IMR-90 (cell line): ENCODE measurements at regions not wholly inside any gene's neighbourhood (a gene's known extent, or its start where the extent isn't known, plus 50 kb on each side); places are given as distances from the start of the nearest gene placed in this dataset.

Experiments used
- ATAC-seq: fragments of 200-7000 bp; cut with Tn5 transposase; 2 replicates; pipeline ENCODE4 v1.9.1; 2020; ENCODE audit warnings: low read depth, mild to moderate bottlenecking, moderate library complexity
- BruUV-seq: library from RNA; stranded (reverse); fragments of 400-500 nt; replicated peaks from 2 replicates; lab custom pipeline; 2021; lab: Mats Ljungman, UMichigan
- CTCF ChIA-PET: fragments of 300-600 bp; formaldehyde crosslinking; extraction: SDS; loops from one replicate; lab custom pipeline; 2021; ENCODE audit warnings: antibody characterized with exemption; lab: Yijun Ruan, JAX
- POLR2A ChIA-PET: fragments of 300-600 bp; sonication (Branson Sonifier 250); formaldehyde crosslinking; loops from one replicate; lab custom pipeline; 2022; ENCODE audit warnings: antibody characterized with exemption; ENCODE audit not compliant: unreplicated experiment; lab: Charles Lee
- DNase-seq: peaks from one replicate; pipeline ENCODE4 v3.0.0; 2013
- H2AFZ ChIP-seq: replicated peaks from 2 replicates; pipeline ENCODE3; 2013; ENCODE audit warnings: low read length, mild to moderate bottlenecking; ENCODE audit not compliant: poor library complexity
- H2AK5ac ChIP-seq: 2 replicates; pipeline ENCODE4 v1.6.1; 2013; ENCODE audit warnings: low read depth, low read length, inconsistent platforms
- H2AK9ac ChIP-seq: replicated peaks from 2 replicates; pipeline ENCODE3; 2013; ENCODE audit warnings: mild to moderate bottlenecking, low read depth, low read length, moderate library complexity; ENCODE audit not compliant: poor library complexity
- H2BK120ac ChIP-seq: 2 replicates; pipeline ENCODE4 v1.6.1; 2013; ENCODE audit warnings: low read depth, low read length, inconsistent platforms
- H2BK15ac ChIP-seq: 3 replicates; pipeline ENCODE4 v1.6.1; 2013; ENCODE audit warnings: low read depth, low read length, inconsistent platforms
- H2BK20ac ChIP-seq: 2 replicates; pipeline ENCODE4 v1.6.1; 2013; ENCODE audit warnings: low read depth, mild to moderate bottlenecking, inconsistent platforms, low read length, moderate library complexity
- H2BK5ac ChIP-seq: 2 replicates; pipeline ENCODE4 v1.6.1; 2013; ENCODE audit warnings: mild to moderate bottlenecking, low read depth, low read length, inconsistent platforms; ENCODE audit not compliant: poor library complexity, severe bottlenecking
- H3K14ac ChIP-seq: replicated peaks from 2 replicates; pipeline ENCODE4 v1.6.1; 2013; ENCODE audit warnings: low read depth, low read length, inconsistent platforms
- H3K18ac ChIP-seq: 2 replicates; pipeline ENCODE4 v1.6.1; 2013; ENCODE audit warnings: low read depth, low read length, control low read depth
- H3K23ac ChIP-seq: 2 replicates; pipeline ENCODE4 v1.6.1; 2013; ENCODE audit warnings: low read depth, low read length, inconsistent platforms
- H3K27ac ChIP-seq: 2 replicates; pipeline ENCODE4 v1.5.1; 2013; ENCODE audit warnings: mild to moderate bottlenecking, control low read depth, low read length; ENCODE audit not compliant: insufficient read depth
- H3K27me3 ChIP-seq: 2 replicates; pipeline ENCODE4 v1.6.1; 2013; ENCODE audit warnings: low read length; ENCODE audit not compliant: control insufficient read depth, insufficient read depth
- H3K36me3 ChIP-seq: 2 replicates; pipeline ENCODE4 v1.6.1; 2013; ENCODE audit warnings: low read length, mixed read lengths; ENCODE audit not compliant: control insufficient read depth, insufficient read depth
- H3K4ac ChIP-seq: 2 replicates; pipeline ENCODE4 v1.6.1; 2013; ENCODE audit warnings: low read depth, low read length, inconsistent platforms
- H3K4me1 ChIP-seq: 2 replicates; pipeline ENCODE4 v1.6.1; 2013; ENCODE audit warnings: low read length, mixed read lengths; ENCODE audit not compliant: control insufficient read depth, insufficient read depth
- H3K4me2 ChIP-seq: 2 replicates; pipeline ENCODE4 v1.6.1; 2013; ENCODE audit warnings: low read depth, mild to moderate bottlenecking, control low read depth, low read length, moderate library complexity
- H3K4me3 ChIP-seq: 2 replicates; pipeline ENCODE4 v1.5.1; 2013; ENCODE audit warnings: low read depth, mild to moderate bottlenecking, control low read depth, low read length, moderate library complexity; ENCODE audit not compliant: insufficient read depth
- H3K56ac ChIP-seq: 2 replicates; pipeline ENCODE4 v1.6.1; 2013; ENCODE audit warnings: low read length, inconsistent platforms; ENCODE audit not compliant: insufficient read depth; ENCODE audit errors: extremely low read depth
- H3K79me1 ChIP-seq, 2 experiments: 2 replicates each; pipeline ENCODE4 v1.6.1; 2013; ENCODE audit warnings: low read length in 2 of 2, inconsistent platforms in 1 of 2, low read depth in 1 of 2
- H3K9ac ChIP-seq: 2 replicates; pipeline ENCODE4 v1.6.1; 2013; ENCODE audit warnings: low read depth, low read length, control low read depth
- H3K9me1 ChIP-seq: 2 replicates; pipeline ENCODE4 v1.6.1; 2013; ENCODE audit warnings: low read length, inconsistent platforms; ENCODE audit not compliant: insufficient read depth
- H3K9me3 ChIP-seq: 2 replicates; pipeline ENCODE4 v1.6.1; 2013; ENCODE audit warnings: low read length; ENCODE audit not compliant: control insufficient read depth, insufficient read depth
- H4K20me1 ChIP-seq: 2 replicates; pipeline ENCODE4 v1.6.1; 2013; ENCODE audit warnings: low read length, inconsistent platforms; ENCODE audit not compliant: insufficient read depth
- H4K5ac ChIP-seq: 2 replicates; pipeline ENCODE4 v1.6.1; 2013; ENCODE audit warnings: mild to moderate bottlenecking, low read depth, low read length, control low read depth
- H4K8ac ChIP-seq, 2 experiments: 2 replicates each; pipeline ENCODE4 v1.6.1; 2013; ENCODE audit warnings: low read depth in 2 of 2, low read length in 2 of 2, control low read depth in 1 of 2, inconsistent platforms in 1 of 2
- H4K91ac ChIP-seq: 2 replicates; pipeline ENCODE4 v1.6.1; 2013; ENCODE audit warnings: low read depth, low read length, inconsistent platforms; ENCODE audit not compliant: insufficient read depth
- BHLHE40 ChIP-seq: fragments of 150-350 bp; IDR thresholded peaks from 2 replicates; pipeline ENCODE4 v1.6.1; 2016; ENCODE audit warnings: mild to moderate bottlenecking, low read depth, low read length
- CEBPB ChIP-seq: IDR thresholded peaks from 2 replicates; pipeline ENCODE4 v1.6.1; 2012; ENCODE audit warnings: low read depth, low read length, improper control_type of control experiment
- CHD1 ChIP-seq: IDR thresholded peaks from 2 replicates; pipeline ENCODE4 v1.6.1; 2012; ENCODE audit warnings: low read depth, low read length, improper control_type of control experiment
- FOS ChIP-seq: fragments of 150-350 bp; IDR thresholded peaks from 2 replicates; pipeline ENCODE4 v1.6.1; 2016; ENCODE audit warnings: low read depth, low read length
- MAFK ChIP-seq: IDR thresholded peaks from 2 replicates; pipeline ENCODE4 v1.6.1; 2012; ENCODE audit warnings: low read depth, low read length, improper control_type of control experiment
- MAZ ChIP-seq: IDR thresholded peaks from 2 replicates; pipeline ENCODE4 v1.6.1; 2012; ENCODE audit warnings: low read depth, mild to moderate bottlenecking, low read length, improper control_type of control experiment, moderate library complexity, borderline replicate concordance
- MXI1 ChIP-seq: IDR thresholded peaks from 2 replicates; pipeline ENCODE4 v1.6.1; 2012; ENCODE audit warnings: low read depth, mild to moderate bottlenecking, low read length, moderate library complexity, borderline replicate concordance
- NFE2L2 ChIP-seq: fragments of 150-350 bp; IDR thresholded peaks from 2 replicates; pipeline ENCODE4 v1.6.1; 2016; ENCODE audit warnings: low read depth, mild to moderate bottlenecking, low read length
- POLR2A ChIP-seq: IDR thresholded peaks from 2 replicates; pipeline ENCODE4 v1.6.1; 2012; ENCODE audit warnings: mild to moderate bottlenecking, low read depth, low read length
- RAD21 ChIP-seq: IDR thresholded peaks from 2 replicates; pipeline ENCODE4 v1.6.1; 2012; ENCODE audit warnings: low read length, improper control_type of control experiment
- RCOR1 ChIP-seq: IDR thresholded peaks from 2 replicates; pipeline ENCODE4 v1.6.1; 2012; ENCODE audit warnings: mild to moderate bottlenecking, low read length, improper control_type of control experiment; ENCODE audit not compliant: insufficient replicate concordance
- RFX5 ChIP-seq: IDR thresholded peaks from 2 replicates; pipeline ENCODE4 v1.8.0; 2012; ENCODE audit warnings: low read depth, mild to moderate bottlenecking, low read length, moderate library complexity
- SMC3 ChIP-seq: fragments of 150-350 bp; IDR thresholded peaks from 2 replicates; pipeline ENCODE4 v1.6.1; 2016; ENCODE audit warnings: low read depth, mild to moderate bottlenecking, antibody characterized with exemption, low read length, moderate library complexity
- WGBS, 2 experiments: methylation state at CpG; one replicate each; pipeline versions ENCODE4 v1.1.5 to v1.1.7; 2013; ENCODE audit warnings: missing lambda C conversion rate in 2 of 2; ENCODE audit not compliant: insufficient read length in 1 of 2; ENCODE audit errors: extremely low coverage in 2 of 2; 5-methylcytosine and 5-hydroxymethylcytosine counted together
- dilution Hi-C: fragments of 300-500 bp; cut with HindIII; formaldehyde crosslinking; loops from one replicate; pipeline ENCODE4 v1.14.3; 2018; ENCODE audit warnings: low sequenced_read_pairs; ENCODE audit not compliant: unreplicated experiment
- in situ Hi-C: fragments of 300-500 bp; cut with MboI; formaldehyde crosslinking; loops from 3 replicates; pipeline ENCODE4 v1.14.3; 2019; ENCODE audit warnings: low sequenced_read_pairs, inconsistent platforms, mixed read lengths
- intact Hi-C: fragments of 100-400 bp; cut with micrococcal nuclease; formaldehyde crosslinking; loops from 2 replicates; pipeline ENCODE4 v1.10.0; 2022
- TF ChIP-seq, protein P1 (sequence below): fragments of 150-350 bp; IDR thresholded peaks from 2 replicates; pipeline ENCODE4 v1.6.1; 2016; ENCODE audit warnings: low read depth, mild to moderate bottlenecking, low read length, moderate library complexity, borderline replicate concordance
- TF ChIP-seq, protein P2 (sequence below): fragments of 150-350 bp; IDR thresholded peaks from 2 replicates; pipeline ENCODE4 v1.6.1; 2017; ENCODE audit warnings: mild to moderate bottlenecking, antibody characterized with exemption, low read length, low read depth
- TF ChIP-seq, protein P3 (sequence below): conservative IDR thresholded peaks from 2 replicates; pipeline ENCODE4 v1.5.1; 2012; ENCODE audit warnings: mild to moderate bottlenecking, low read depth, low read length, improper control_type of control experiment

DNA sequence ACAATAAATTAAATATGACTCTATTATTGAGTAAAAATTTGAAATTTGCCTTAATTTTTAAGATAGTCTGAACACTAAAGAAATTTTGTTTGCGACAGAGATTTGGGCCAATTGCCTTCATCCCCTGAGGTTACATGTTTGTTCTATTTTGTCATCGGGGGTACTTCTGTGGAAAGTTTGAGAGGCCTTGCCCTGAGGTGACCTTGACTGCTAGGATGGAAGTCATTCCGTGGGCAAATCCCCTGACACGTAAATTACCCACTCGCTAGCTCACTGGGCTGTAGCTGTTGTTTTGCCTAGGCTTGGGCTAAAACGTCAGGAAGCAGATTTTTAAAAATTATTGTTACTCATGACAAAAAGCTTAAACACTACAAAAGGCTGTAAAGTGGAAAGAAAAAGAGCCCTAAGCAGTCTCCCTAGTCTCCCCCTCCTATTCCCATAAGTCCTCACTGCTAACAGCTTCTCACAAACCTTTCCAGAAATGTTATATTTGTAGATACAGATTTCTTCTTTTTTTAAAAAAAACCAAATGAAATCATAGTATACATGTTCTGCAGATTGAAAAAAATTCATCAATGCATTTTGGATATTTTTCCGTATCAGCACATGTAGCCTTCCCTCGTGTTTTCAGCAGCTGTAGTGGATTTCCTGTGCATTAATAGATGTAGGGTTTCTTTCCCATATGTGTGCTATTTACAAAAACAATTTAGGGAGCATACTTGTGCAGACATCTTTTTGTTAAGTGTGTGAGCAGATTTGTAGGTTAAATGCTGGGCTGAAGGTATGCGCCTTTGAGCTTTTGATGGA is 142.7 kb downstream of the MRPS6 start:
- no peak for TF ChIP-seq MAZ
- no peak for TF ChIP-seq CEBPB
- no peak for TF ChIP-seq SMC3
- TF ChIP-seq, protein P1, sequence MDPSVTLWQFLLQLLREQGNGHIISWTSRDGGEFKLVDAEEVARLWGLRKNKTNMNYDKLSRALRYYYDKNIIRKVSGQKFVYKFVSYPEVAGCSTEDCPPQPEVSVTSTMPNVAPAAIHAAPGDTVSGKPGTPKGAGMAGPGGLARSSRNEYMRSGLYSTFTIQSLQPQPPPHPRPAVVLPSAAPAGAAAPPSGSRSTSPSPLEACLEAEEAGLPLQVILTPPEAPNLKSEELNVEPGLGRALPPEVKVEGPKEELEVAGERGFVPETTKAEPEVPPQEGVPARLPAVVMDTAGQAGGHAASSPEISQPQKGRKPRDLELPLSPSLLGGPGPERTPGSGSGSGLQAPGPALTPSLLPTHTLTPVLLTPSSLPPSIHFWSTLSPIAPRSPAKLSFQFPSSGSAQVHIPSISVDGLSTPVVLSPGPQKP, result no peak
- TF ChIP-seq RCOR1, result no peak
- TF ChIP-seq MXI1, result no peak
- no peak for TF ChIP-seq NFE2L2
- no peak for TF ChIP-seq RAD21
- no peak for TF ChIP-seq FOS
- TF ChIP-seq MAFK, result no peak
- TF ChIP-seq, protein P2, sequence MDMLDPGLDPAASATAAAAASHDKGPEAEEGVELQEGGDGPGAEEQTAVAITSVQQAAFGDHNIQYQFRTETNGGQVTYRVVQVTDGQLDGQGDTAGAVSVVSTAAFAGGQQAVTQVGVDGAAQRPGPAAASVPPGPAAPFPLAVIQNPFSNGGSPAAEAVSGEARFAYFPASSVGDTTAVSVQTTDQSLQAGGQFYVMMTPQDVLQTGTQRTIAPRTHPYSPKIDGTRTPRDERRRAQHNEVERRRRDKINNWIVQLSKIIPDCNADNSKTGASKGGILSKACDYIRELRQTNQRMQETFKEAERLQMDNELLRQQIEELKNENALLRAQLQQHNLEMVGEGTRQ, result no peak
- TF ChIP-seq CHD1, result no peak
- TF ChIP-seq, protein P3, sequence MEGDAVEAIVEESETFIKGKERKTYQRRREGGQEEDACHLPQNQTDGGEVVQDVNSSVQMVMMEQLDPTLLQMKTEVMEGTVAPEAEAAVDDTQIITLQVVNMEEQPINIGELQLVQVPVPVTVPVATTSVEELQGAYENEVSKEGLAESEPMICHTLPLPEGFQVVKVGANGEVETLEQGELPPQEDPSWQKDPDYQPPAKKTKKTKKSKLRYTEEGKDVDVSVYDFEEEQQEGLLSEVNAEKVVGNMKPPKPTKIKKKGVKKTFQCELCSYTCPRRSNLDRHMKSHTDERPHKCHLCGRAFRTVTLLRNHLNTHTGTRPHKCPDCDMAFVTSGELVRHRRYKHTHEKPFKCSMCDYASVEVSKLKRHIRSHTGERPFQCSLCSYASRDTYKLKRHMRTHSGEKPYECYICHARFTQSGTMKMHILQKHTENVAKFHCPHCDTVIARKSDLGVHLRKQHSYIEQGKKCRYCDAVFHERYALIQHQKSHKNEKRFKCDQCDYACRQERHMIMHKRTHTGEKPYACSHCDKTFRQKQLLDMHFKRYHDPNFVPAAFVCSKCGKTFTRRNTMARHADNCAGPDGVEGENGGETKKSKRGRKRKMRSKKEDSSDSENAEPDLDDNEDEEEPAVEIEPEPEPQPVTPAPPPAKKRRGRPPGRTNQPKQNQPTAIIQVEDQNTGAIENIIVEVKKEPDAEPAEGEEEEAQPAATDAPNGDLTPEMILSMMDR, result no peak
- TF ChIP-seq POLR2A, result no peak
- no peak for TF ChIP-seq BHLHE40
- no peak for TF ChIP-seq RFX5
- no TSS peak for BruUV-seq
- DNase-seq (no peak), ATAC-seq (no peak)
- no peak overlapping the region for H3K27ac ChIP-seq
- no peaks in the 10 kb centered on the region for H3K9me1 ChIP-seq
- H3K4me2 ChIP-seq, result no peak overlapping the region
- no peak overlapping the region for H3K9ac ChIP-seq
- no peak overlapping the region for H4K5ac ChIP-seq
- 14% methylated on average over 1 of the region's 9 CpGs; no CpG with 5 or more reads in 1 of the 2 experiments for WGBS, 2 experiments
- no peak overlapping the region for H3K18ac ChIP-seq
- H2BK15ac ChIP-seq, result no peak overlapping the region
- dilution Hi-C loops (no loop called here), in situ Hi-C loops (no loop called here), intact Hi-C loops (no loop called here)
- H3K23ac ChIP-seq, result no peak overlapping the region
- H4K8ac ChIP-seq, result no peak overlapping the region
- H3K9me3 ChIP-seq, result peaks cover 4% of the 10 kb centered on the region
- H2AK5ac ChIP-seq, result no peak overlapping the region
- no peaks in the 10 kb centered on the region for H3K36me3 ChIP-seq
- ChIA-PET CTCF (no interaction called here), POLR2A (no interaction called here)
- H4K91ac ChIP-seq, result no peak overlapping the region
- H4K20me1 ChIP-seq, result no peaks in the 10 kb centered on the region
- H2BK120ac ChIP-seq, result no peak overlapping the region
- no peak overlapping the region for H2AFZ ChIP-seq
- no peak overlapping the region for H2BK20ac ChIP-seq
- no peak overlapping the region for H3K4me3 ChIP-seq
- H2AK9ac ChIP-seq, result no peak overlapping the region
- no peak overlapping the region for H3K14ac ChIP-seq
- no peaks in the 10 kb centered on the region for H3K79me1 ChIP-seq
- no peaks in the 10 kb centered on the region for H3K4me1 ChIP-seq
- peaks cover 6% of the 10 kb centered on the region for H3K27me3 ChIP-seq
- no peak overlapping the region for H3K4ac ChIP-seq
- H3K56ac ChIP-seq, result no peak overlapping the region
- no peak overlapping the region for H2BK5ac ChIP-seq
